ENCODE measurements at regions not wholly inside any gene's neighbourhood (a gene's known extent, or its start where the extent isn't known, plus 50 kb on each side); places are given as distances from the start of the nearest gene placed in this dataset.

GRCh38 chr2:2935445-2936149 lies 442.0 kb downstream of the EIPR1 start:
- TF ChIP-seq, protein P1, sequence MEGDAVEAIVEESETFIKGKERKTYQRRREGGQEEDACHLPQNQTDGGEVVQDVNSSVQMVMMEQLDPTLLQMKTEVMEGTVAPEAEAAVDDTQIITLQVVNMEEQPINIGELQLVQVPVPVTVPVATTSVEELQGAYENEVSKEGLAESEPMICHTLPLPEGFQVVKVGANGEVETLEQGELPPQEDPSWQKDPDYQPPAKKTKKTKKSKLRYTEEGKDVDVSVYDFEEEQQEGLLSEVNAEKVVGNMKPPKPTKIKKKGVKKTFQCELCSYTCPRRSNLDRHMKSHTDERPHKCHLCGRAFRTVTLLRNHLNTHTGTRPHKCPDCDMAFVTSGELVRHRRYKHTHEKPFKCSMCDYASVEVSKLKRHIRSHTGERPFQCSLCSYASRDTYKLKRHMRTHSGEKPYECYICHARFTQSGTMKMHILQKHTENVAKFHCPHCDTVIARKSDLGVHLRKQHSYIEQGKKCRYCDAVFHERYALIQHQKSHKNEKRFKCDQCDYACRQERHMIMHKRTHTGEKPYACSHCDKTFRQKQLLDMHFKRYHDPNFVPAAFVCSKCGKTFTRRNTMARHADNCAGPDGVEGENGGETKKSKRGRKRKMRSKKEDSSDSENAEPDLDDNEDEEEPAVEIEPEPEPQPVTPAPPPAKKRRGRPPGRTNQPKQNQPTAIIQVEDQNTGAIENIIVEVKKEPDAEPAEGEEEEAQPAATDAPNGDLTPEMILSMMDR (IDR thresholded peaks at IDR 0.05; ENCODE audit: insufficient read depth, low read depth, low read length, missing control alignments), result no peak
- DNase-seq (ENCODE audit: low read depth), result no peak
- no peak overlapping the region for H3K4me3 ChIP-seq (ENCODE audit: low read depth, low read length)

DNA sequence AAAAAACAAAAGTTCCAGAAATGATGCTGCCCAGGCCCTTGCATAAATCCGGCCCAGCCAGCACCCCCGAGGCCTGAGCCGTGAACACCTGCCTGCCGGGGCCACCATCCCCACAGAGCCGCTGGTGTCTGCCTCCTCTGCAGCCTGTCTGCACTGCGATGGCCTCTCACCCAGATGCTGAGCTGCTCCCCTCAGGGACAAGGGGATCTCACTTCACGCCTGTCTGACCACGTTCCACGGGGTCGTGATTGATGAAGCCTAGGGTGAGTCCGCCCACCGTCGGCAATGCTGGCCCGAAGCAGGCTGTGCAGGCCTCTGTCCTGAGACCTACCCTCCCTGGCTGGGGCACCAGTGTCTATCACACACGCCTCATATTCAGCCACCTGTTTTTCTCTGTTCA lies 444.2 kb downstream of the EIPR1 start:
- H3K4me3 ChIP-seq (ENCODE audit: low read depth, low read length), result no peak overlapping the region
- no peak for DNase-seq (ENCODE audit: low read depth)
- TF ChIP-seq, protein P1 (IDR thresholded peaks at IDR 0.05; ENCODE audit: insufficient read depth, low read depth, low read length, missing control alignments), result no peak

- H3K4me3 ChIP-seq (ENCODE audit: low read depth, low read length), result no peak overlapping the region
- DNase-seq (ENCODE audit: low read depth), result no peak
- TF ChIP-seq, protein P1 (IDR thresholded peaks at IDR 0.05; ENCODE audit: insufficient read depth, low read depth, low read length, missing control alignments), result no peak
Observed at GRCh38 chr2:2932692-2933305, 444.8 kb downstream of the EIPR1 start.

DNA sequence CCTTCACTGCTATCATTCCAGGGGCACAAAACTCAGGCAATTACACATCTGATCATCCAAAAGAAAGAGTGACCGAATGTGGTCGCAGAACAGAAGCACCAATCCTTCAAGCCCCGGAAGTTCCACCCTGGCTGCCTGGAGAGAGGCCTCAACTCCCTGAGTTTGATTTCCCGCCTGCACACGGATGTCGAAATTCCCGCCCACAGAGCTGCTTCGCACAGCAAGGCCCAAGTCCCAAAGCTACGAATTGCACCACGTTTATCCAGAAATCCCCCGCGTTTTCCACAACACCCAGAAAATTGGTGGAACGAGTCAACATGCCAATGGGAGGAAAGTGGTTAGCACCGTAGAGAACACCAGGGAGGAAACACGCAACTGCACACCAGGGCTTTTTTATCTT lies 445.4 kb downstream of the EIPR1 start:
- no peak for DNase-seq (ENCODE audit: low read depth)
- no peak overlapping the region for H3K4me3 ChIP-seq (ENCODE audit: low read depth, low read length)

DNA sequence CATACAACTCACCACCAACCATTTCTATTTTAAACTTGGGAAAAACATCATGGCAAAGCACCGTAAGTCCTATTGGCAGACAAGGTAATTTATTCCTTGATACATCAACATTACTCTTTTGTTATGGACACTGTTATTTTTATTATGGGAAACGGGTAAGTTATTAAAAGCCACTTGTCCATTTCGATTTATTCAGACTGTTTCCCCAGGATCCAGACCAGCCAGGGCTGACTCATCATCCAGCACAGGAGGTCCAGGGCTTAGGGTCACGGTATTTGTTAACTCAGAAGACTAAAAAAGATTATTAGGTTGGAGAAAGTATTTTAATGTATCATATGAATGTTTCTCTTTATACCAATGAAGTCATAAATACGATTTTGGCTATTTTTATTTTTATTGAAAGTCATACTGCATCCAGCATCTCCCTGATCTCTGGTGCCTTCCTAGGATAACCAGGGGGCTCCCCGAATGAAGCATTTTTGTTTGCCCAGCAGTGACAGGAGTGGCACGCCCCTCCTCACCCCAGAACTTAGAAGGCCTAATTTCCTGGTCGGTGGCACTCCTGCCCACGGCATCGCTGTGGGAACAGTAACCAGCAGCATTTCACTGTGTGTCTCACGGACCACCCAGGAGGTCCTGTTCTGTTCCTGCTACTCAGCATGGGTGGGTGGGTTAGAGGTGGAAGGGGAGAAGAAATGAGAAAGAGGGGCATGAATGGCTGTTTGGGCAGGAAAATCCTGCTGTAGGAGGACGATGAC lies 446.1 kb downstream of the EIPR1 start:
- no peak overlapping the region for H3K4me3 ChIP-seq (ENCODE audit: low read depth, low read length)
- TF ChIP-seq, protein P1 (IDR thresholded peaks at IDR 0.05; ENCODE audit: insufficient read depth, low read depth, low read length, missing control alignments), result no peak
- DNase-seq (ENCODE audit: low read depth), result no peak

More for the DNA sequence above, 445.4 kb downstream of the EIPR1 start:
- TF ChIP-seq, protein P1 (IDR thresholded peaks at IDR 0.05; ENCODE audit: insufficient read depth, low read depth, low read length, missing control alignments), result no peak

GRCh38 chr2:2930841-2931240 lies 446.8 kb downstream of the EIPR1 start:
- no peak overlapping the region for H3K4me3 ChIP-seq (ENCODE audit: low read depth, low read length)
- TF ChIP-seq, protein P1 (IDR thresholded peaks at IDR 0.05; ENCODE audit: insufficient read depth, low read depth, low read length, missing control alignments), result no peak
- DNase-seq (ENCODE audit: low read depth), result no peak
